ENCODE measurements at regions not wholly inside any gene's neighbourhood (a gene's known extent, or its start where the extent isn't known, plus 50 kb on each side); places are given as distances from the start of the nearest gene placed in this dataset.
"Not testable (repeated sequence)": the region's sequence is repeated elsewhere in the genome, so short reads cannot be mapped to it uniquely, and the experiment has no call there.

DNA sequence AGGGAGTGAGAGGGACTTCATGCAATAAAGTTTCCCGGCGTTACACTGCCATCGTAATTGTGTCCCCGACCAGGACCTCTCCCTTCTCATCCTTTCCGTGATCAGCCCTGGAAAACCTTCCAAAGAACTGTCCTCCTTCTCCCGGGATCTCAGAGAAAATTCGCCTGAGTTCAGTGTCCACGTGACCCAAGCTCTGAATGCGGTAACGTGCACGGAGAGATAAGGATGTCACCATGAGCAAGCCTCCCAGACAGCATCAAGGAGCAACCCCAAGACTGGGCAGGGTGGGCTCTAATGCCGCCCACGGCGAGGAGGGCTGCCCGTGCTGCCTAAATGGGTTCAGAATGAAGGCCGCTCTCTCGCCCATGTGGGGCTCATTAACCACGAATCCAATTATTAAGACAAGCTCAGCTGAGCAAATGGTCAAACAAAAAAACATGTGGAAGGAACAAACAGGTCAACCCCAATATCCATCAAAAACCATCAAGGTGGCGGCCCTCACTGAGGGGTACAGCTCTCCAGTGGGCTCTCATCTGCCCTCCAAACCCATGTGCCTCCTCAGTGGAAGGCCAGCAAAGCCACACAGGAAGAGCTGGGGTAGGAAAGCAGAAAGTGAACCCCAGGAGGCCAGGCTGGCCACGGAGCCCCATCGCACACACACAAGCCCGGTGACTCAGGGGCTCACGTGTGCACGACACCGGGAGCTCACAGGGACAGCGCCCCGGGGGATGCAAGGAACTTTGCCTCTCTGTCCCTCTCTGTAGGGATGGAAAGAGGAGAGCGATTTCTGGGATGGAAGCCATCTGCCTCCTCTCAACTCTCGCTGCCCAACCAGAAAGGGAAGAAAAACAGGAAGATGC, 62.0 kb downstream of the ART5 start:
- H3K27ac ChIP-seq (ENCODE audit: low read depth, low read length); H2BK5ac ChIP-seq (ENCODE audit: low read depth, low read length); H2BK20ac ChIP-seq (ENCODE audit: low read length); H3K9me3 ChIP-seq (ENCODE audit: insufficient read depth in 2 of 2, low read depth in 1 of 2, low read length in 1 of 2); H3K23ac ChIP-seq (ENCODE audit: insufficient read length); H3K27me3 ChIP-seq (replicated peaks in 1 of 4; ENCODE audit: control insufficient read depth in 3 of 4, extremely low read depth in 1 of 4, insufficient read depth in 3 of 4, low read length in 3 of 4); H4K20me1 ChIP-seq (replicated peaks in 1 of 2; ENCODE audit: control insufficient read depth in 1 of 2, insufficient read depth in 2 of 2, low read length in 2 of 2); H3K18ac ChIP-seq (ENCODE audit: extremely low read depth, low read length); DNase-seq (ENCODE audit: low read depth in 1 of 2, low spot score in 2 of 2); H3K79me2 ChIP-seq (ENCODE audit: control insufficient read depth in 1 of 2, insufficient read depth in 2 of 2, low read length in 2 of 2); H3K23me2 ChIP-seq (ENCODE audit: low read depth, low read length); H2BK120ac ChIP-seq (replicated peaks; ENCODE audit: low read depth, low read length); H3K56ac ChIP-seq (replicated peaks; ENCODE audit: insufficient read length, low read depth, low read length); H2BK15ac ChIP-seq (ENCODE audit: low read length); H4K91ac ChIP-seq (replicated peaks; ENCODE audit: insufficient read length, low read length); H4K5ac ChIP-seq (ENCODE audit: insufficient read length, low read depth, low read length); FAIRE-seq; POLR2A ChIA-PET (ENCODE audit: partially characterized antibody); H3K14ac ChIP-seq (ENCODE audit: insufficient read length); H3K4me1 ChIP-seq (replicated peaks in 1 of 4; ENCODE audit: control insufficient read depth in 3 of 4, insufficient read depth in 4 of 4, low read length in 3 of 4); H3K36me3 ChIP-seq (ENCODE audit: control insufficient read depth in 2 of 4, insufficient read depth in 4 of 4, low read length in 3 of 4); H4K8ac ChIP-seq (ENCODE audit: extremely low read depth, insufficient read depth, low read length); H3K79me1 ChIP-seq (ENCODE audit: low read depth, low read length); H3K4ac ChIP-seq (replicated peaks; ENCODE audit: insufficient read length, low read depth, low read length); H2AFZ ChIP-seq (ENCODE audit: low read length); H3K9ac ChIP-seq (replicated peaks in 1 of 4; ENCODE audit: extremely low read depth in 1 of 4, low read depth in 3 of 4, low read length in 3 of 4): not testable (repeated sequence)
- H2AK5ac ChIP-seq (ENCODE audit: low read depth, low read length): 0 out of 2 replicates have a peak overlapping the region, but pooled peaks have one; percentile 5
- H3K4me3 ChIP-seq (ENCODE audit: extremely low read depth in 1 of 4, insufficient read depth in 2 of 4, low read depth in 3 of 4, low read length in 4 of 4): peak overlapping the region in 2 of 4 experiments; percentile 4 to 62; a peak in 5 of 8 replicates
- WGBS, 2 experiments (ENCODE audit: extremely low coverage in 1 of 2, insufficient coverage in 1 of 2, insufficient read length in 1 of 2, insufficient replicate concordance in 2 of 2, low coverage in 1 of 2, low lambda C conversion rate in 2 of 2, missing lambda C conversion rate in 1 of 2): 61% methylated on average over 21 of the region's 29 CpGs; no CpG with 5 or more reads in 1 of the 2 experiments
- peak overlapping the region; percentile 49 to 64 for H3K4me2 ChIP-seq (ENCODE audit: insufficient read depth in 1 of 2, low read depth in 2 of 2, low read length in 2 of 2)
- CTCF ChIA-PET (ENCODE audit: partially characterized antibody): interaction anchor here (1.1 to 1.4 kb wide), 3 partner anchors 16 to 31 kb away, joined by 3 read pairs; no protein-coding TSS in a partner anchor
- H2BK12ac ChIP-seq (ENCODE audit: low read depth, low read length): peak overlapping the region; percentile 35; the same call in 1 of the 2 replicates

Data from H1 (cell line).